Neuron (in vitro differentiated cells): ENCODE measurements at regions not wholly inside any gene's neighbourhood (a gene's known extent, or its start where the extent isn't known, plus 50 kb on each side); places are given as distances from the start of the nearest gene placed in this dataset.
"Not testable (repeated sequence)": the region's sequence is repeated elsewhere in the genome, so short reads cannot be mapped to it uniquely, and the experiment has no call there.

Experiments used
- H2AFZ ChIP-seq: one replicate; pipeline ENCODE4 v1.6.1; 2013; ENCODE audit warnings: low read depth, mild to moderate bottlenecking, inconsistent platforms, low read length, moderate library complexity
- H3K27me3 ChIP-seq: one replicate; pipeline ENCODE4 v1.6.1; 2013; ENCODE audit warnings: low read length; ENCODE audit not compliant: insufficient read depth
- H3K36me3 ChIP-seq: one replicate; pipeline ENCODE4 v1.6.1; 2013; ENCODE audit warnings: low read length; ENCODE audit not compliant: insufficient read depth
- H3K4me1 ChIP-seq: one replicate; pipeline ENCODE4 v1.6.1; 2013; ENCODE audit warnings: low read length; ENCODE audit not compliant: insufficient read depth
- H3K4me3 ChIP-seq: 2 replicates; pipeline ENCODE4 v1.5.1; 2013; ENCODE audit warnings: mild to moderate bottlenecking, low read length, moderate library complexity
- H3K9me3 ChIP-seq: one replicate; pipeline ENCODE4 v1.6.1; 2013; ENCODE audit warnings: low read length

GRCh38 chr6:21937466-21937865, 343.9 kb downstream of the SOX4 start:
- Histone ChIP-seq H3K4me1 (no peaks in the 10 kb centered on the region), H3K4me3 (no peak overlapping the region), H2AFZ (no peak overlapping the region), H3K36me3 (peaks cover 4% of the 10 kb centered on the region), H3K27me3 (no peaks in the 10 kb centered on the region), H3K9me3 (peaks cover 6% of the 10 kb centered on the region)

GRCh38 chr6:21939066-21939465, 345.5 kb downstream of the SOX4 start:
- not testable (repeated sequence) for H3K9me3 ChIP-seq, H3K27me3 ChIP-seq, H3K4me3 ChIP-seq, H3K36me3 ChIP-seq, H2AFZ ChIP-seq, H3K4me1 ChIP-seq

- Histone ChIP-seq H3K4me1 (no peaks in the 10 kb centered on the region), H3K36me3 (peaks cover 2% of the 10 kb centered on the region), H2AFZ (no peak overlapping the region), H3K9me3 (no peaks in the 10 kb centered on the region), H3K4me3 (no peak overlapping the region), H3K27me3 (no peaks in the 10 kb centered on the region)
These were observed 348.4 kb downstream of the SOX4 start for GRCh38 chr6:21941926-21942325.

GRCh38 chr6:21942897-21943296, 349.3 kb downstream of the SOX4 start:
- H3K27me3 ChIP-seq: no peaks in the 10 kb centered on the region
- peaks cover under 1% of the 10 kb centered on the region for H3K36me3 ChIP-seq
- H3K4me3 ChIP-seq: no peak overlapping the region
- no peak overlapping the region for H2AFZ ChIP-seq
- no peaks in the 10 kb centered on the region for H3K9me3 ChIP-seq
- H3K4me1 ChIP-seq: peaks cover 2% of the 10 kb centered on the region

- Histone ChIP-seq H3K27me3 (no peaks in the 10 kb centered on the region), H3K4me3 (no peak overlapping the region), H3K9me3 (no peaks in the 10 kb centered on the region), H3K4me1 (peaks cover 23% of the 10 kb centered on the region), H3K36me3 (no peaks in the 10 kb centered on the region), H2AFZ (no peak overlapping the region)
These were observed 350.5 kb downstream of the PRL start for GRCh38 chr6:21946298-21946783.

- H3K36me3 ChIP-seq, H3K27me3 ChIP-seq, H3K4me3 ChIP-seq, H3K9me3 ChIP-seq, H2AFZ ChIP-seq: not testable (repeated sequence)
- peaks cover 23% of the 10 kb centered on the region for H3K4me1 ChIP-seq
These were observed 349.6 kb downstream of the PRL start for GRCh38 chr6:21947227-21947626.

- Histone ChIP-seq H3K36me3 (no peaks in the 10 kb centered on the region), H3K27me3 (no peaks in the 10 kb centered on the region), H3K4me1 (peaks cover 23% of the 10 kb centered on the region), H3K9me3 (no peaks in the 10 kb centered on the region), H3K4me3 (no peak overlapping the region), H2AFZ (no peak overlapping the region)
These were observed 349.0 kb downstream of the PRL start for GRCh38 chr6:21947731-21948386.

- Histone ChIP-seq H3K4me1 (peaks cover 23% of the 10 kb centered on the region), H3K9me3 (no peaks in the 10 kb centered on the region), H3K4me3 (no peak overlapping the region), H3K27me3 (no peaks in the 10 kb centered on the region), H2AFZ (no peak overlapping the region), H3K36me3 (no peaks in the 10 kb centered on the region)
These were observed 347.5 kb downstream of the PRL start for GRCh38 chr6:21949211-21949801.

- no peaks in the 10 kb centered on the region for H3K9me3 ChIP-seq
- H3K36me3 ChIP-seq: no peaks in the 10 kb centered on the region
- peaks cover 23% of the 10 kb centered on the region for H3K4me1 ChIP-seq
- no peak overlapping the region for H2AFZ ChIP-seq
- no peaks in the 10 kb centered on the region for H3K27me3 ChIP-seq
- no peak overlapping the region for H3K4me3 ChIP-seq
These were observed 344.5 kb downstream of the PRL start for GRCh38 chr6:21952367-21952766.

GRCh38 chr6:21953831-21954801, 342.7 kb downstream of the PRL start:
- no peaks in the 10 kb centered on the region for H3K9me3 ChIP-seq
- H3K4me3 ChIP-seq: no peak overlapping the region
- H3K4me1 ChIP-seq: peaks cover 17% of the 10 kb centered on the region
- H3K36me3 ChIP-seq: no peaks in the 10 kb centered on the region
- no peaks in the 10 kb centered on the region for H3K27me3 ChIP-seq
- H2AFZ ChIP-seq: no peak overlapping the region

GRCh38 chr6:21955053-21955595, 341.7 kb downstream of the PRL start:
- Histone ChIP-seq H3K9me3 (no peaks in the 10 kb centered on the region), H2AFZ (no peak overlapping the region), H3K4me3 (no peak overlapping the region), H3K4me1 (peaks cover 10% of the 10 kb centered on the region), H3K27me3 (no peaks in the 10 kb centered on the region), H3K36me3 (no peaks in the 10 kb centered on the region)

GRCh38 chr6:21955951-21956350, 340.9 kb downstream of the PRL start:
- Histone ChIP-seq H3K9me3 (no peaks in the 10 kb centered on the region), H3K4me1 (peaks cover 4% of the 10 kb centered on the region), H3K27me3 (no peaks in the 10 kb centered on the region), H2AFZ (no peak overlapping the region), H3K36me3 (no peaks in the 10 kb centered on the region), H3K4me3 (no peak overlapping the region)

- Histone ChIP-seq H3K9me3 (no peaks in the 10 kb centered on the region), H3K4me3 (no peak overlapping the region), H3K27me3 (no peaks in the 10 kb centered on the region), H2AFZ (no peak overlapping the region), H3K36me3 (no peaks in the 10 kb centered on the region), H3K4me1 (no peaks in the 10 kb centered on the region)
These were observed 338.4 kb downstream of the PRL start for GRCh38 chr6:21958428-21958827.
